IMR-90 (cell line): ENCODE measurements at regions not wholly inside any gene's neighbourhood (a gene's known extent, or its start where the extent isn't known, plus 50 kb on each side); places are given as distances from the start of the nearest gene placed in this dataset.

ENCODE experiments used
- BHLHE40 ChIP-seq: fragments of 150-350 bp; IDR thresholded peaks from 2 replicates; pipeline ENCODE4 v1.6.1; 2016; ENCODE audit warnings: mild to moderate bottlenecking, low read depth, low read length
- MAFK ChIP-seq: IDR thresholded peaks from 2 replicates; pipeline ENCODE4 v1.6.1; 2012; ENCODE audit warnings: low read depth, low read length, improper control_type of control experiment
- MAZ ChIP-seq: IDR thresholded peaks from 2 replicates; pipeline ENCODE4 v1.6.1; 2012; ENCODE audit warnings: low read depth, mild to moderate bottlenecking, low read length, improper control_type of control experiment, moderate library complexity, borderline replicate concordance
- MXI1 ChIP-seq: IDR thresholded peaks from 2 replicates; pipeline ENCODE4 v1.6.1; 2012; ENCODE audit warnings: low read depth, mild to moderate bottlenecking, low read length, moderate library complexity, borderline replicate concordance
- POLR2A ChIP-seq: IDR thresholded peaks from 2 replicates; pipeline ENCODE4 v1.6.1; 2012; ENCODE audit warnings: mild to moderate bottlenecking, low read depth, low read length
- RAD21 ChIP-seq: IDR thresholded peaks from 2 replicates; pipeline ENCODE4 v1.6.1; 2012; ENCODE audit warnings: low read length, improper control_type of control experiment
- RFX5 ChIP-seq: IDR thresholded peaks from 2 replicates; pipeline ENCODE4 v1.8.0; 2012; ENCODE audit warnings: low read depth, mild to moderate bottlenecking, low read length, moderate library complexity
- TF ChIP-seq, protein P1 (sequence below): conservative IDR thresholded peaks from 2 replicates; pipeline ENCODE4 v1.5.1; 2012; ENCODE audit warnings: mild to moderate bottlenecking, low read depth, low read length, improper control_type of control experiment
- TF ChIP-seq, protein P2 (sequence below): fragments of 150-350 bp; IDR thresholded peaks from 2 replicates; pipeline ENCODE4 v1.6.1; 2017; ENCODE audit warnings: mild to moderate bottlenecking, antibody characterized with exemption, low read length, low read depth

DNA sequence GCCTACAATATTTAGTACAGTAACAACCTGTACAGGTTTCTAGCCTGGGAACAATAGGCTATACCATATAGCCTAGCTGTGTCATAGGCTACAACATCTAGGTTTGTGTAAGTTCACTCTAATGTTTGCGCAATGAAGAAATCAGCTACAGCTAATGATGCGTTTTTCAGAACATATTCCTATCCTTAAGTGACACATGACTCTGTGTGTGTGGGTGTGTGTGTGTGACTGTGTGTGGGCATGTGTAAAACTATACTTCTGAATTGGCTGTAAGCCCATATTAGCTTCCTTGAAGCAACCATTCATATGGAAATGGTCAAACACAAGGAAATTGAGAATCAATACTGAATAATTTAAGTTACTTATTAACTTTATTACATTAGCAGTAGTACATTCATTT is 120.8 kb upstream of the SULT1C3 start:
- TF ChIP-seq MXI1 = no peak
- TF ChIP-seq, protein P1, sequence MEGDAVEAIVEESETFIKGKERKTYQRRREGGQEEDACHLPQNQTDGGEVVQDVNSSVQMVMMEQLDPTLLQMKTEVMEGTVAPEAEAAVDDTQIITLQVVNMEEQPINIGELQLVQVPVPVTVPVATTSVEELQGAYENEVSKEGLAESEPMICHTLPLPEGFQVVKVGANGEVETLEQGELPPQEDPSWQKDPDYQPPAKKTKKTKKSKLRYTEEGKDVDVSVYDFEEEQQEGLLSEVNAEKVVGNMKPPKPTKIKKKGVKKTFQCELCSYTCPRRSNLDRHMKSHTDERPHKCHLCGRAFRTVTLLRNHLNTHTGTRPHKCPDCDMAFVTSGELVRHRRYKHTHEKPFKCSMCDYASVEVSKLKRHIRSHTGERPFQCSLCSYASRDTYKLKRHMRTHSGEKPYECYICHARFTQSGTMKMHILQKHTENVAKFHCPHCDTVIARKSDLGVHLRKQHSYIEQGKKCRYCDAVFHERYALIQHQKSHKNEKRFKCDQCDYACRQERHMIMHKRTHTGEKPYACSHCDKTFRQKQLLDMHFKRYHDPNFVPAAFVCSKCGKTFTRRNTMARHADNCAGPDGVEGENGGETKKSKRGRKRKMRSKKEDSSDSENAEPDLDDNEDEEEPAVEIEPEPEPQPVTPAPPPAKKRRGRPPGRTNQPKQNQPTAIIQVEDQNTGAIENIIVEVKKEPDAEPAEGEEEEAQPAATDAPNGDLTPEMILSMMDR = no peak
- no peak for TF ChIP-seq POLR2A
- no peak for TF ChIP-seq RAD21
- no peak for TF ChIP-seq MAFK
- TF ChIP-seq BHLHE40 = no peak
- TF ChIP-seq, protein P2, sequence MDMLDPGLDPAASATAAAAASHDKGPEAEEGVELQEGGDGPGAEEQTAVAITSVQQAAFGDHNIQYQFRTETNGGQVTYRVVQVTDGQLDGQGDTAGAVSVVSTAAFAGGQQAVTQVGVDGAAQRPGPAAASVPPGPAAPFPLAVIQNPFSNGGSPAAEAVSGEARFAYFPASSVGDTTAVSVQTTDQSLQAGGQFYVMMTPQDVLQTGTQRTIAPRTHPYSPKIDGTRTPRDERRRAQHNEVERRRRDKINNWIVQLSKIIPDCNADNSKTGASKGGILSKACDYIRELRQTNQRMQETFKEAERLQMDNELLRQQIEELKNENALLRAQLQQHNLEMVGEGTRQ = no peak
- TF ChIP-seq RFX5 = no peak
- TF ChIP-seq MAZ = no peak
